GM12801 (cell line): ENCODE measurements at regions not wholly inside any gene's neighbourhood (a gene's known extent, or its start where the extent isn't known, plus 50 kb on each side); places are given as distances from the start of the nearest gene placed in this dataset.

Experiments
- CTCF ChIP-seq: IDR thresholded peaks from one replicate; pipeline ENCODE4 v1.5.1; 2011; ENCODE audit warnings: control low read depth; ENCODE audit not compliant: insufficient read length; ENCODE audit errors: extremely low read depth

- no peak for TF ChIP-seq CTCF
These were observed 208.7 kb upstream of the KLF3 start for GRCh38 chr4:38455092-38455862.

- TF ChIP-seq CTCF, result no peak
These were observed 207.9 kb upstream of the KLF3 start for GRCh38 chr4:38456096-38456495.

GRCh38 chr4:38461342-38461741, 202.7 kb upstream of the KLF3 start:
- no peak for TF ChIP-seq CTCF

- TF ChIP-seq CTCF, result no peak
These were observed 201.5 kb upstream of the KLF3 start for GRCh38 chr4:38462367-38463055.

- no peak for TF ChIP-seq CTCF
These were observed 200.6 kb upstream of the KLF3 start for GRCh38 chr4:38463268-38463958.

- no peak for TF ChIP-seq CTCF
These were observed 199.7 kb upstream of the KLF3 start for GRCh38 chr4:38464328-38464727.

GRCh38 chr4:38466401-38466800, 197.6 kb upstream of the KLF3 start:
- no peak for TF ChIP-seq CTCF
